SK-N-SH treated with all-trans-retinoic acid at 6 μM for 48 hours (cell line): ENCODE measurements at regions not wholly inside any gene's neighbourhood (a gene's known extent, or its start where the extent isn't known, plus 50 kb on each side); places are given as distances from the start of the nearest gene placed in this dataset.

ENCODE experiments used
- ARNTL ChIP-seq: fragments of 450-650 bp; formaldehyde crosslinking; IDR thresholded peaks from 2 replicates; pipeline ENCODE4 v1.5.0; 2020; ENCODE audit warnings: low read depth, mild to moderate bottlenecking, moderate library complexity, borderline replicate concordance
- ESRRG ChIP-seq: fragments of 250-450 bp; sonication (Bioruptor Pico); IDR thresholded peaks from 2 replicates; pipeline ENCODE4 v1.6.1; 2021; ENCODE audit warnings: mild to moderate bottlenecking
- PATZ1 ChIP-seq: fragments of 250-450 bp; sonication (Bioruptor Pico); IDR thresholded peaks from 2 replicates; pipeline ENCODE4 v1.8.0; 2020; ENCODE audit warnings: mild to moderate bottlenecking, moderate library complexity, borderline replicate concordance
- TOX ChIP-seq: fragments of 250-450 bp; sonication (Bioruptor Pico); IDR thresholded peaks from 2 replicates; pipeline ENCODE4 v1.8.0; 2021; ENCODE audit warnings: mild to moderate bottlenecking, moderate library complexity, borderline replicate concordance
- ZC3H10 ChIP-seq: fragments of 250-450 bp; sonication (Bioruptor Pico); IDR thresholded peaks from 2 replicates; pipeline ENCODE4 v1.5.1; 2021; ENCODE audit warnings: mild to moderate bottlenecking, moderate library complexity
- ZNF70 ChIP-seq: fragments of 450-650 bp; formaldehyde crosslinking; IDR thresholded peaks from 2 replicates; pipeline ENCODE4 v1.5.0; 2020; ENCODE audit warnings: mild to moderate bottlenecking, moderate library complexity
- ZNF8 ChIP-seq: fragments of 450-650 bp; formaldehyde crosslinking; IDR thresholded peaks from 2 replicates; pipeline ENCODE4 v1.5.0; 2020; ENCODE audit warnings: mild to moderate bottlenecking, moderate library complexity

DNA sequence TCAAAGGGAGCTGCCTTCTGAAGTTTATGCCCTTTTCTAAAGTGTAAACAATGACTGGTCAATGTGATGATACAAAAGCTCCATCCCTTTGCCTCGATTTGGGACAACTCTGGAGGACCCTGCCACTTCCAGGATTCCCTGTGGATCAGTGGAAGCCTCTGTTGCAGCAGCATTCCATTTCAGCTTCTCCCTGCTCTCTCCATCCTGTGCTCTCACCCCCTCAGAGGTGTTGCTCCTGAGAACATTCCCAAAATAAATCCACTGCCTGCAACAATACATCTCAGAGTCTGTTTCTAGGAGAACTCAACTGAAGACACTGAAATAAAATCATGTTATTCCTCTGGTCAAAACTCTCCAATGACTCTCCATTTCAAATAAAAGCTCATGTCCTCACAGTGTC lies 263.6 kb downstream of the HACE1 start:
- TF ChIP-seq ARNTL (CRISPR knock-in tag) (no peak), TOX (CRISPR knock-in tag) (no peak), ZNF8 (CRISPR knock-in tag) (no peak), ZNF70 (CRISPR knock-in tag) (no peak), ESRRG (CRISPR knock-in tag) (no peak), ZC3H10 (CRISPR knock-in tag) (no peak), PATZ1 (CRISPR knock-in tag) (no peak)
